ENCODE measurements at regions not wholly inside any gene's neighbourhood (a gene's known extent, or its start where the extent isn't known, plus 50 kb on each side); places are given as distances from the start of the nearest gene placed in this dataset.

GRCh38 chr3:48088749-48089466 lies 72.7 kb upstream of the MAP4 start (continued):
- TF ChIP-seq MGA (IDR thresholded peaks at IDR 0.05), result peak; percentile 98
- no peak for TF ChIP-seq LEF1 (IDR thresholded peaks at IDR 0.05)
- no peak for TF ChIP-seq ZNF695 (CRISPR knock-in tag; IDR thresholded peaks at IDR 0.05)
- no peak for TF ChIP-seq CUX1 (CRISPR knock-in tag; IDR thresholded peaks at IDR 0.05)
- no peak for TF ChIP-seq TAL1 (IDR thresholded peaks at IDR 0.05)
- no peak; the same call in 1 of the 2 replicates for TF ChIP-seq SOX6 (IDR thresholded peaks at IDR 0.05)
- TF ChIP-seq MEF2A (IDR thresholded peaks at IDR 0.05; ENCODE audit: control insufficient read depth, low read depth, low read length), result no peak
- TF ChIP-seq ESRRA (IDR thresholded peaks at IDR 0.05; ENCODE audit: borderline replicate concordance, low read depth), result peak; percentile 31
- no peak for TF ChIP-seq IRF2 (CRISPR knock-in tag; IDR thresholded peaks at IDR 0.05)
- TF ChIP-seq FOXA3 (CRISPR knock-in tag; conservative IDR thresholded peaks at IDR 0.05 in 1 of 2, IDR thresholded peaks at IDR 0.05 in 1 of 2), result no peak
- no peak for TF ChIP-seq KLF10 (CRISPR knock-in tag; IDR thresholded peaks at IDR 0.05)
